ENCODE measurements at regions not wholly inside any gene's neighbourhood (a gene's known extent, or its start where the extent isn't known, plus 50 kb on each side); places are given as distances from the start of the nearest gene placed in this dataset.
"Not testable (repeated sequence)": the region's sequence is repeated elsewhere in the genome, so short reads cannot be mapped to it uniquely, and the experiment has no call there.

GRCh38 chr10:28180654-28181053 is 122.2 kb downstream of the MPP7 start:
- no peak for TF ChIP-seq CTCF (IDR thresholded peaks at IDR 0.05)
- no peaks in the 10 kb centered on the region for H3K36me3 ChIP-seq
- no peaks in the 10 kb centered on the region for H3K27me3 ChIP-seq
- no peak overlapping the region for H3K4me3 ChIP-seq (ENCODE audit: low read depth in 1 of 2, low read length in 1 of 2)
- H3K4me1 ChIP-seq (ENCODE audit: control insufficient read depth in 1 of 2, insufficient read depth in 1 of 2, low read depth in 1 of 2, low read length in 1 of 2), result peaks cover 7 to 22% of the 10 kb centered on the region in 2 experiments
- no peak overlapping the region for H3K27ac ChIP-seq
- no peaks in the 10 kb centered on the region for H3K9me3 ChIP-seq

- no peaks in the 10 kb centered on the region for H3K36me3 ChIP-seq
- no peak overlapping the region for H3K4me3 ChIP-seq (ENCODE audit: low read depth in 1 of 2, low read length in 1 of 2)
- no peaks in the 10 kb centered on the region for H3K27me3 ChIP-seq
- no peaks in the 10 kb centered on the region for H3K9me3 ChIP-seq
- no peak overlapping the region for H3K27ac ChIP-seq
- H3K4me1 ChIP-seq (ENCODE audit: control insufficient read depth in 1 of 2, insufficient read depth in 1 of 2, low read depth in 1 of 2, low read length in 1 of 2), result peaks cover 7 to 22% of the 10 kb centered on the region in 2 experiments
- no peak for TF ChIP-seq CTCF (IDR thresholded peaks at IDR 0.05)
These were observed 123.1 kb downstream of the MPP7 start for GRCh38 chr10:28179743-28180099.

DNA sequence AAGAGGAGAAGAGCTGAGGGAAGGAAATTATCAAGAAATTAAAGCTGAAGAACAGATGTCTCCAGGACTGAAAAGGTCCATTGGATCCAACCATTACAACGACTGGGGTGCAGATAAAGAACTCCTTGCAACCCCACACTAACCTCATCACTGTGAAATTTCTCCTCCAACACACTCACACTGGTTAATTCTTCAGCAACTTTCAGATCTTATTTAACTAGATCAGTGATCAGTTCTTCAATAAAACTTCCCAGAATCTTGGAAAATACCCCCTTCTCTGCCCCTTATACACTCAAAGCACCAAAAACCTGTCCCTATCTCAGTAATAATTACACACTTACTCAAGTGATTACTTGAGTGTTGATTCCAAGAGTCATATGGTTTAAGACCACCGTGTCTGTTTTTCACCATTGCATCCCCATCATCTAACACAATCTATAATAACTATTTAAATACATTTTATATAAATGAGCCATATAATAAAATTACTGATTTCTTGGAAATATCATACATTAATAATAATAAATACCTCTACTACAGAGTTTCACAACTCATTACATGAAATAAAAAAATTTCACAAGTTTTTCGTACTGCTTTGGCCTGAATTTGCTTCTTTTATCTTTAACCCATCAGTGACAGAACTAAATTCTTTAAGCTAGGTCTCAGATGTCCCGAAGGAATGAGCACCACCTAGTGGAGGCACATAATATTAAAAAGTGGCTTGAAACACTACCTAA is 123.7 kb downstream of the MPP7 start:
- Histone ChIP-seq H3K9me3 (no peaks in the 10 kb centered on the region), H3K27ac (peak overlapping the region; percentile 69)

DNA sequence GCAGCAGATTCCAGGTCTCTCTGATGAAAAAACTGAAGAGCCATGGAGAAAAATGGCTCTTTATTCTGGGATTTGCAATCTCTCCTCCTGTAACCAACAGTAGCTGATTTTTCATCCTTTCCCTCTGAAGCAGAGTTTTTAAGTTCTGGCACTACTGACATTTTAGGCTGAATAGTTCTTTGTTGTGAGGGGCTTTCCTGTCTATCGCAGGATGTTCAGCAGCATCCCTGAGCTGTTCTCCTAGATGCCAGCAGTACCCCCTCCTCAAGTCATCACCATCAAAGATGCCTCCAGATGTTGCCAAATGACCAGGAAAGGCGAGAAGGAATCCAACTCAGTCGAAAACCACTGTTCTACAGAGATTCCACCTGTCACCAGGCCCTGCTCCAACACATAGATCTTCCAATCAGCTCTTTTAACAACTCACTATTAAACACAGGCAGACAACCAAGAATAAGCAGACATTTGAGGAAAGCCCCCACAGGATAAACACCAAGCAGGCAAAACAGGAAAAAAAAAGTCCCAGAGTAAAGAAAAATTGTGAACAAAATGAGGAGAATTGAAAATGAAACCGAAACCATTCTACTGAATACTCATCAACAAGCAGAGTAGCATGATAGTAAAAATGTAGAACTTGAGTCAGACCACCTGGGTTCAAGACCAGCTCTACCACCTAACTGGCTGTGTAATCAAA is 124.8 kb downstream of the MPP7 start:
- no peaks in the 10 kb centered on the region for H3K36me3 ChIP-seq
- no peak for TF ChIP-seq CTCF (IDR thresholded peaks at IDR 0.05)
- H3K27me3 ChIP-seq, result no peaks in the 10 kb centered on the region
- peaks cover 7 to 22% of the 10 kb centered on the region in 2 experiments for H3K4me1 ChIP-seq (ENCODE audit: control insufficient read depth in 1 of 2, insufficient read depth in 1 of 2, low read depth in 1 of 2, low read length in 1 of 2)
- peak overlapping the region in 1 of 2 experiments; percentile 5 for H3K4me3 ChIP-seq (ENCODE audit: low read depth in 1 of 2, low read length in 1 of 2)
- H3K9me3 ChIP-seq, result no peaks in the 10 kb centered on the region
- peak overlapping the region; percentile 69 for H3K27ac ChIP-seq

More for the DNA sequence above, 123.7 kb downstream of the MPP7 start:
- Histone ChIP-seq H3K27me3 (no peaks in the 10 kb centered on the region), H3K4me3 (ENCODE audit: low read depth in 1 of 2, low read length in 1 of 2) (no peak overlapping the region), H3K4me1 (ENCODE audit: control insufficient read depth in 1 of 2, insufficient read depth in 1 of 2, low read depth in 1 of 2, low read length in 1 of 2) (peaks cover 7 to 22% of the 10 kb centered on the region in 2 experiments), H3K36me3 (no peaks in the 10 kb centered on the region)
- TF ChIP-seq CTCF (IDR thresholded peaks at IDR 0.05), result peak; percentile 60

- H3K4me1 ChIP-seq (ENCODE audit: control insufficient read depth in 1 of 2, insufficient read depth in 1 of 2, low read depth in 1 of 2, low read length in 1 of 2), result peaks cover 9 to 22% of the 10 kb centered on the region in 2 experiments
- H3K27me3 ChIP-seq; H3K36me3 ChIP-seq; H3K9me3 ChIP-seq; H3K4me3 ChIP-seq (ENCODE audit: low read depth in 1 of 2, low read length in 1 of 2): not testable (repeated sequence)
- peak overlapping the region; percentile 18 for H3K27ac ChIP-seq
These were observed 126.4 kb downstream of the MPP7 start for GRCh38 chr10:28176498-28176897.

DNA sequence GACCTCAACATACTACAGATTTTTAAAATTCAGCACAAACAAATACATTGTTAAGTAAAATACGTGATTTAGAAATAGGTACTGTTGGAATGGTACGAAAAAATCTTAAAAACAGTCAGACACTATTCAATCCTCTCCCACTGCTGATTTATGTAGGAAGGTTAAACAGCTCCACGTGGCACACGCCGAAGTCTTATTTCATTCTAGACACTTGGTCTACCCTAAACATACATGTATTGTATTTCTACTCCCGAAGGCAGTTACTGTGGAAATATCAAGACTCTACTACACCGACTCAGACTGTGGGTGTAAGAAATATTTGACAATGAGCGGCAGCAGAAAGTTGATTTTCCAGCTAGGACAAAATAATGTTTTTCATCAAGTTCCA is 130.6 kb downstream of the MPP7 start:
- peaks cover 3 to 5% of the 10 kb centered on the region in 2 experiments for H3K4me1 ChIP-seq (ENCODE audit: control insufficient read depth in 1 of 2, insufficient read depth in 1 of 2, low read depth in 1 of 2, low read length in 1 of 2)
- no peak overlapping the region for H3K4me3 ChIP-seq (ENCODE audit: low read depth in 1 of 2, low read length in 1 of 2)
- no peak overlapping the region for H3K27ac ChIP-seq
- TF ChIP-seq CTCF (IDR thresholded peaks at IDR 0.05), result no peak
- no peaks in the 10 kb centered on the region for H3K27me3 ChIP-seq
- H3K9me3 ChIP-seq, result no peaks in the 10 kb centered on the region
- no peaks in the 10 kb centered on the region for H3K36me3 ChIP-seq

Data from neutrophil (primary cell).